Globus pallidus (tissue), 1 donor: ENCODE measurements at regions not wholly inside any gene's neighbourhood (a gene's known extent, or its start where the extent isn't known, plus 50 kb on each side); places are given as distances from the start of the nearest gene placed in this dataset.
"Not testable (repeated sequence)": the region's sequence is repeated elsewhere in the genome, so short reads cannot be mapped to it uniquely, and the experiment has no call there.

Experiments used
- DNase-seq: peaks from one replicate; pipeline ENCODE4 v3.0.0-alpha.2; 2015; ENCODE audit warnings: low spot score

DNA sequence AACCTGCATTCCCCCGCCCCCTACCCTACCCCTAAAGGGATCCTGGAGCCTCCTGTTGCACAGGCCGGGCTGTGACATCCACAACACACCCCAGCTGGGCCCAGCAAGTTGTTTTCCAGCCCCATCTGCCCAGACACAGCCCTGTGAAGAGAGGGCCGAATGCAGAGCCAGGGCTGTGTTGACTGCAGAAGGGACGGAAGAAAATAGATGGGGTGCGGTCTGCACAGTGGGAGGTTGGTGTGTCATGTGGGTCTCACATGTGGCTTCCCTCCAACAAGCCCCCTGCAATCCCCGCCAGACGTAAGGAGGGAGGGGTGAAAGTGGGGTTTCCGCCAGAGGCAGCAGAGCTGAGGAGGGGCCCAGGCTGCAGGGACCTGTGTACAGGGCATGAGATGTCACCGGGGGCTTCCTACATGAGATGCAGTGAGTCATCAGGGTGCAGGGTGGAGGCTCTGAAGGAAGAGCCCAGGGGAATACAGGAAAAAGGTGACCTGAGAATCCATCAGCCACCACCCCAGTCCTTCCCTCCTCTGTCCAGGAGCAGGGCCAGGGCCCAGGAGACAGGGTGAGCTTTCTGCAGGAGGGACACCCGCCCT is 60.2 kb upstream of the SULF2 start:
- DNase-seq: not testable (repeated sequence)

- not testable (repeated sequence) for DNase-seq
Observed at GRCh38 chr20:47844568-47844906, 59.3 kb upstream of the SULF2 start.

GRCh38 chr20:47843886-47844567 is 58.7 kb upstream of the SULF2 start:
- DNase-seq: no peak

- not testable (repeated sequence) for DNase-seq
Observed at GRCh38 chr20:47842950-47843349, 57.7 kb upstream of the SULF2 start.

DNA sequence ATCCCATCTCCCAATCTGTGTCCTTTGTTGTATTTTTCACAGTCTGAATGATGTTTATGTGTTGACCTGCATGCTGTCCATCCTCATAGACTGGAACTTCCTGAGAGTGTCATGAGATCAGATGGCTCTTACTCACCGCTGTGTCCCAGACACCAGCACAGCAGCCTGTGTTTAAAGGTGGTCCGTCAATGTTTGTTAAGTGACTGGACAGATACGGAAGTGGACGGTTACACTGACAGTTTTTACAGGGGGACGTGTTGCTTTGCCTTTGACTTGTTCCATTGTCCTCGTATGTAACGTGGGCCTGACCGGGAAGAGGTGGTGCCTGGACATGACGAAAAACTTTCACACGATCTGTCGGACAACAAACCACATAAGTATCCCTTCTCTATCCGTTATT is 56.7 kb upstream of the SULF2 start:
- not testable (repeated sequence) for DNase-seq

DNA sequence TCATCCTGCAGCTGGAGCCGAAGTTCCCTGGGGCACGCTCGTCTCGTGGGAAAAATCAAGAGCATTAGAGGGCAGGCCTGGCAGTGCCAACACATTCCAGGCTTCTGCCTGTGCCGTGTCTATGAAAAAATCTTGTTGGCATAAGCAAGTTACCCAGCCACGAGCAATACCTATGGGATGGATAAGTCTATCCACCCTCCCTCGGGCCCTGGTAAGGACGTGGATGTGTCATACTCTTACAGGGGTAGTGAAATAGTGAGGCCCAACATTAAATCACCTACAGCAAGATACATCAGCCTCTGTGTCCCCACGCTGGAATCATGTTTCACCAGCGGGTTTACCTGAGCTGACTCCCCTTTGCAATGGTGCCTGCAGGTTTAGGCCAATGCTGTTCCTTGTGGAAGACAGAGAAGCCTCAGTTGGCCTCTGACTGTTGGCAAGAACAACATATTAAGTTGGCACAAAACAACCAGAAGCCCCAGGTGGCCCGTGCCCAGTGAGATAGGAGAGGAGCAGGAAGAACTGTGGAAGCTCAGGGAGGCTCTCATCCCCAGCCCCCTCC is 51.1 kb upstream of the SULF2 start:
- DNase-seq: not testable (repeated sequence)
